Osteoblast (primary cell): ENCODE measurements at regions not wholly inside any gene's neighbourhood (a gene's known extent, or its start where the extent isn't known, plus 50 kb on each side); places are given as distances from the start of the nearest gene placed in this dataset.

Experiments used
- DNase-seq: peaks from one replicate; pipeline ENCODE4 v3.0.0; 2011; ENCODE audit warnings: low spot score, mixed read lengths; ENCODE audit not compliant: insufficient read length; ENCODE audit errors: missing footprints
- H2AFZ ChIP-seq: 2 replicates; pipeline ENCODE4 v1.6.0; 2011; ENCODE audit warnings: mild to moderate bottlenecking, low read length
- H3K27ac ChIP-seq: 2 replicates; pipeline ENCODE4 v1.5.1; 2011; ENCODE audit warnings: mild to moderate bottlenecking, low read depth, low read length, moderate library complexity
- H3K27me3 ChIP-seq: 2 replicates; pipeline ENCODE4 v1.6.0; 2012; ENCODE audit warnings: mild to moderate bottlenecking, control low read depth, inconsistent platforms, low read length, moderate library complexity; ENCODE audit not compliant: insufficient read depth
- H3K36me3 ChIP-seq: 2 replicates; pipeline ENCODE4 v1.5.1; 2011; ENCODE audit warnings: mild to moderate bottlenecking, low read length, control low read depth, moderate library complexity; ENCODE audit not compliant: insufficient read depth
- H3K4me1 ChIP-seq: 2 replicates; pipeline ENCODE4 v1.5.1; 2011; ENCODE audit warnings: mild to moderate bottlenecking, low read length, control low read depth, moderate library complexity; ENCODE audit not compliant: insufficient read depth
- H3K4me2 ChIP-seq: 2 replicates; pipeline ENCODE4 v1.6.0; 2011; ENCODE audit warnings: mild to moderate bottlenecking, low read length; ENCODE audit not compliant: insufficient read depth
- H3K4me3 ChIP-seq: fragments of 200-600 bp; sonication (generic); 3 replicates; pipeline ENCODE4 v1.5.1; 2012; ENCODE audit warnings: mild to moderate bottlenecking, low read length, inconsistent platforms; ENCODE audit not compliant: insufficient read depth
- H3K79me2 ChIP-seq: 2 replicates; pipeline ENCODE4 v1.6.0; 2012; ENCODE audit warnings: mild to moderate bottlenecking, low read length, control low read depth, inconsistent platforms; ENCODE audit not compliant: insufficient read depth
- H3K9me3 ChIP-seq: 2 replicates; pipeline ENCODE4 v1.5.1; 2011; ENCODE audit warnings: low read depth, low read length, control low read depth
- H4K20me1 ChIP-seq: 2 replicates; pipeline ENCODE4 v1.6.0; 2012; ENCODE audit warnings: mild to moderate bottlenecking, low read length, control low read depth; ENCODE audit not compliant: insufficient read depth
- TF ChIP-seq, protein P1 (sequence below): IDR thresholded peaks from 2 replicates; pipeline ENCODE4 v1.5.1; 2011; ENCODE audit warnings: mild to moderate bottlenecking, low read depth, low read length, moderate library complexity; ENCODE audit errors: extremely low read depth

DNA sequence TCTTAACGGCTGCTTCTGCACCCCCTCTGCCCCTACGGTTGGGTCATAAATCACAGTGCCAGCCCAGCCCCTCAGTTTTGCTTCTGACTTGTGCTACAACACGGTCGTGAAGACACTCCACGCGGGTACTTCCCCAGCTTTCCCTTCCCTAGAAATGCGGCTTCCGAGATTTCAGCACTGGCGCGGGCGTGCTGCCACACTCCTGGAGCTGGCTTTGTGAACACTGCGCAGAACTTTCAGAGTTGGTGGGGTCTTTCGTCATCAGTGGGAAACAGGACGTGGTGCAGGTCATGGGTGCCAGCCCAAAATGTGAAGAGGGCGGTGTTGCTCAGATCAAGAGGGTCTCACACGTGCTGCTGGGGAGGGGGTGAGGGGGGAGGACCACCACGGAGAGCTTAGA, 733.0 kb upstream of the SALL3 start:
- H4K20me1 ChIP-seq, result no peaks in the 10 kb centered on the region
- H3K4me2 ChIP-seq, result no peak overlapping the region
- no peak for DNase-seq
- H2AFZ ChIP-seq, result no peak overlapping the region
- H3K27ac ChIP-seq, result no peak overlapping the region
- no peaks in the 10 kb centered on the region for H3K36me3 ChIP-seq
- no peaks in the 10 kb centered on the region for H3K27me3 ChIP-seq
- TF ChIP-seq, protein P1, sequence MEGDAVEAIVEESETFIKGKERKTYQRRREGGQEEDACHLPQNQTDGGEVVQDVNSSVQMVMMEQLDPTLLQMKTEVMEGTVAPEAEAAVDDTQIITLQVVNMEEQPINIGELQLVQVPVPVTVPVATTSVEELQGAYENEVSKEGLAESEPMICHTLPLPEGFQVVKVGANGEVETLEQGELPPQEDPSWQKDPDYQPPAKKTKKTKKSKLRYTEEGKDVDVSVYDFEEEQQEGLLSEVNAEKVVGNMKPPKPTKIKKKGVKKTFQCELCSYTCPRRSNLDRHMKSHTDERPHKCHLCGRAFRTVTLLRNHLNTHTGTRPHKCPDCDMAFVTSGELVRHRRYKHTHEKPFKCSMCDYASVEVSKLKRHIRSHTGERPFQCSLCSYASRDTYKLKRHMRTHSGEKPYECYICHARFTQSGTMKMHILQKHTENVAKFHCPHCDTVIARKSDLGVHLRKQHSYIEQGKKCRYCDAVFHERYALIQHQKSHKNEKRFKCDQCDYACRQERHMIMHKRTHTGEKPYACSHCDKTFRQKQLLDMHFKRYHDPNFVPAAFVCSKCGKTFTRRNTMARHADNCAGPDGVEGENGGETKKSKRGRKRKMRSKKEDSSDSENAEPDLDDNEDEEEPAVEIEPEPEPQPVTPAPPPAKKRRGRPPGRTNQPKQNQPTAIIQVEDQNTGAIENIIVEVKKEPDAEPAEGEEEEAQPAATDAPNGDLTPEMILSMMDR, result no peak
- H3K4me1 ChIP-seq, result no peaks in the 10 kb centered on the region
- H3K9me3 ChIP-seq, result no peaks in the 10 kb centered on the region
- no peaks in the 10 kb centered on the region for H3K79me2 ChIP-seq
- no peak overlapping the region for H3K4me3 ChIP-seq

DNA sequence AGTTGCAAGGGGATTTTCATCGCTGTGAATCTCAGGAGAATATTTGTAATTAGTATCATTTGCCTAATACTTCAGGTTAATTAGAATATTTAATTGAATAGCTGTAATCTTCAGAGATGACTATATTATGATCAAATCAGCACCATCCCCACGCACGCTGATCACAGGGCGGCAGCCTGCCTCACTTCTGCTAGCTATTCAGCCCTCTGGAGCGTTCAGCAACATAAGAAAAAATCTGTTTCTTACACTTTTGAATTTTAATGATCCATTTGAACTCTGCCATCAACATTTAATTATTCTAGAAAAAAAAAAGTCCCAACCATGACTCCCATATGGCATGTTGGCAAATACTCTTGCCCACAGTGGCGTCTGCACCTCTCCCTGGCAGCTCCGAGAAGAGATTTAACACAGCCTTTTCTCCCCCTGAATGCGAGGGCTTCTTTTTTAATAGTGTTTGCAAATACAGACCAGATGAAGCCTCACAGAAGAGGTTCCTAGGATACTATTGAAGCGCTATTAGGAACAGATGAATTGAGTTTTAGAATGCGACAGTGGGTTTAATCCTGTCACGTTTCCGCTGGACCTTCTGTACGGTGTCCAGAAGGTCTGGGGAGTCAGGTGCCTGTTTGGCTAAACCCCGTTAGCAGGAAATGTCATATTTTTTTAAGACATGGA, 731.9 kb upstream of the SALL3 start:
- Histone ChIP-seq H3K4me1 (no peaks in the 10 kb centered on the region), H3K4me3 (no peak overlapping the region), H4K20me1 (no peaks in the 10 kb centered on the region), H3K4me2 (no peak overlapping the region), H3K27me3 (no peaks in the 10 kb centered on the region), H2AFZ (no peak overlapping the region), H3K79me2 (no peaks in the 10 kb centered on the region), H3K36me3 (no peaks in the 10 kb centered on the region), H3K27ac (no peak overlapping the region), H3K9me3 (no peaks in the 10 kb centered on the region)
- no peak for DNase-seq
- TF ChIP-seq, protein P1, result no peak

DNA sequence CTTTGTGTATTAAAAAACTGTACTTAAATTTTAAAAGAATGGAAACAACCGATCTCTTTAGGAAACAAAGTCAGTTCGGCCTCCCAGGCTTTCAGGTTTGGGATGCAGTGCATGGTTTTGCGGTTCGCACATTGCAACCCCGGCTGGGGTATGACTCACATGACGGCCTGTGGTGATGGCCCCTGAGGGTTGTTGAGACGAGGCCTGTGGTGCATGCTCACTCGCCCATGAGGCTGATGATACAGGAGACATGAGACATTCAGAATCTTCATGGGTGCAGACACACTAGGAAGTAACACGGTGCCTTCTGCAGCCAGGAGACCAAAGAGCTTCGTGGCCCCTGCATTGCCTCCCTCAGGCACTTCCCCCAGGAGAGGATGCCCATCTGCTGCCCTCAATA, 724.6 kb upstream of the SALL3 start:
- H3K36me3 ChIP-seq, result no peaks in the 10 kb centered on the region
- TF ChIP-seq, protein P1, result no peak
- no peak overlapping the region for H3K27ac ChIP-seq
- H3K4me3 ChIP-seq, result no peak overlapping the region
- no peaks in the 10 kb centered on the region for H3K27me3 ChIP-seq
- no peaks in the 10 kb centered on the region for H3K4me1 ChIP-seq
- no peaks in the 10 kb centered on the region for H3K79me2 ChIP-seq
- no peaks in the 10 kb centered on the region for H4K20me1 ChIP-seq
- H3K4me2 ChIP-seq, result no peak overlapping the region
- no peak for DNase-seq
- no peak overlapping the region for H2AFZ ChIP-seq
- H3K9me3 ChIP-seq, result no peaks in the 10 kb centered on the region

DNA sequence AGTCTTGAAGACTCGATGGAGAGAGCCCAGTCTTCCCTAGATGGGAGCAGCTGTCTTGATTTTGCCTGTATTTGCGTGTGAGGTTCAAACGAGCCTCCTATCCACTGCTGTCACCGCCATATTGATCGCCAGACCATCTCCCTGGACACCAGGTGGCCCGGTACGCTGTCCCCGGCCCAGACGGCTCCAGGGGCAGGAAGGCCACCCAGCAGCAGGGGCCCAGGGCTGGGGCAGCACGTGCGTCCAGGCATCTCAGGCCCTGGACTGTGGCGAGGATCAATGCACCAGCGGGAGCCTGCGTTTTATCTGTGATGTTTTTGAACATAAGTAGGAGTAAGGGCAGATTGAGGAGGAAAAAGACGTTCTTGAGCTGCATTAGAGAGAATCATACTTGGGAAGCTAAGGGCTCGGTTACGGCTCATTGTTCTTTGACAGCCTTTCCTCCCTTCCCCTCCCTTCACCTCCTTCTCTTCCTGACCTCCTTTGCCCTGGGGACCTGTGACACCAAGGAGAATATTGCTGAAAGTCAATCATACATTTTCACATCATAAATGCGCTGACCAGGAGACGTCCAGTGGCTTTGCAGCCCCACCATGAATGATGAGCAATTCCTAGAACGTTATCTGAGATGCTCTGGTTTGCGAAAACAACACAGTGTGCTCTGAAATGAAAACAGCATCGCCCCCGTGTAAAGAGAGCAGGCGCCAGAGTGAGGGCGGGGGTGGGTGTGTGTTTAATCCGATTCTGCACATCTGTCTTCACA, 711.2 kb upstream of the SALL3 start:
- no peaks in the 10 kb centered on the region for H3K4me1 ChIP-seq
- H3K27ac ChIP-seq, result no peak overlapping the region
- TF ChIP-seq, protein P1, result no peak

More for the DNA sequence above, 711.2 kb upstream of the SALL3 start:
- Histone ChIP-seq H4K20me1 (no peaks in the 10 kb centered on the region), H3K4me2 (no peak overlapping the region), H2AFZ (no peak overlapping the region), H3K27me3 (no peaks in the 10 kb centered on the region), H3K79me2 (no peaks in the 10 kb centered on the region), H3K36me3 (no peaks in the 10 kb centered on the region), H3K9me3 (peaks cover 11% of the 10 kb centered on the region), H3K4me3 (no peak overlapping the region)
- no peak for DNase-seq
